ACC112 (cell line): ENCODE measurements at regions not wholly inside any gene's neighbourhood (a gene's known extent, or its start where the extent isn't known, plus 50 kb on each side); places are given as distances from the start of the nearest gene placed in this dataset.

ENCODE experiments used
- H2AFZ ChIP-seq: fragments of 200-600 bp; sonication (generic); one replicate; pipeline ENCODE4 v1.6.0; 2017; ENCODE audit warnings: antibody characterized with exemption, low read length; ENCODE audit not compliant: unreplicated experiment
- H3K27ac ChIP-seq: fragments of 200-600 bp; sonication (generic); 2 replicates; pipeline ENCODE4 v1.5.1; 2014; ENCODE audit warnings: low read depth, mild to moderate bottlenecking, antibody characterized with exemption, low read length, moderate library complexity
- H3K27me3 ChIP-seq: fragments of 200-600 bp; sonication (generic); 2 replicates; pipeline ENCODE4 v1.6.1; 2014; ENCODE audit warnings: mild to moderate bottlenecking, antibody characterized with exemption, low read length, moderate library complexity, mixed read lengths; ENCODE audit not compliant: insufficient read depth
- H3K36me3 ChIP-seq: fragments of 200-600 bp; sonication (generic); 2 replicates; pipeline ENCODE4 v1.6.1; 2016; ENCODE audit warnings: mild to moderate bottlenecking, antibody characterized with exemption, low read length, moderate library complexity, mixed read lengths; ENCODE audit not compliant: insufficient read depth
- H3K4me1 ChIP-seq: fragments of 200-600 bp; sonication (generic); one replicate; pipeline ENCODE4 v1.6.1; 2016; ENCODE audit warnings: low read length, mixed read lengths; ENCODE audit not compliant: insufficient read depth, unreplicated experiment, control insufficient read depth
- H3K4me3 ChIP-seq: fragments of 200-600 bp; sonication (generic); 2 replicates; pipeline ENCODE4 v1.5.1; 2014; ENCODE audit warnings: mild to moderate bottlenecking, low read depth, low read length
- H3K79me2 ChIP-seq: fragments of 200-600 bp; sonication (generic); one replicate; pipeline ENCODE4 v1.6.0; 2016; ENCODE audit warnings: low read length; ENCODE audit not compliant: control insufficient read depth, unreplicated experiment, insufficient read depth

DNA sequence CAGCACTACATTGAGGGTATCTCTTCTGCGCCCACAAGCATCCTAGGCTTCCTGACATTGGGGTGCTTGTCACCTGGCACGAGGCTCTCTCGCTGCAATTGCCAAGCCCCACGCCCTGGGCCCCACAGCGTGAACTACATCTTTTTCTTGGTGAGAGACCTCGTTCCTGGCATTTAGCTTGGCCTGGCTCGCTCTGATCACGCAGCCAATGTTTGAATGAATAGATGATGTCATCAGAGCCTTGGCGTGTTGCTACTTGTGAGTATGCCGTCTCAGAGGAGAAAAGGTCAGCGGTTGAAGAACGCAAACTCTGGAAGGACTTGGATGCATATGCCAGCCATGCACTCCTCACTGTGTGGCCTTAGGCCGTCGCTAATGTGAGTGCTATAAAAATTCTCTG is 150.2 kb upstream of the AUTS2 start:
- no peaks in the 10 kb centered on the region for H3K27me3 ChIP-seq
- H3K4me1 ChIP-seq = no peaks in the 10 kb centered on the region
- H3K36me3 ChIP-seq = no peaks in the 10 kb centered on the region
- no peaks in the 10 kb centered on the region for H3K79me2 ChIP-seq
- no peak overlapping the region for H3K27ac ChIP-seq
- no peak overlapping the region for H3K4me3 ChIP-seq
- H2AFZ ChIP-seq = no peak overlapping the region

DNA sequence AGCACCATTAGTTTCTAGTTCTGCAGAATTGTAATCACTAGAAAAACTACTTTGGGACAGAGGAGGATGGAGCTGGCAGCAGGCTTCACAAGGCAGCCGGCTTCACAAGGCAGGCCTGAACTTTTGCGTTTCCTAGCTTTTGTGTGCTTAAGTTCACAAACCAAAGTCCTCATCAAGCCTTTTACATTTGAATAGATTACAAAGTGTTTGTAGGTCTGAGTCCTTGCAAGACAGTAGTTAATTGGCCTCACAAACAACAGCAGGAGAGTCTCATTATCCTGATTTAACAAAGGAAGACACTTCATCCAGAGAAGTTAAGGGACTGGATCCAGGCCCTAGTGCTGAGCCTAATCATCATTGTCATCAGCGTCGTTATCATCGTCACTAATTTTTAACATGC is 147.8 kb upstream of the AUTS2 start:
- H3K4me1 ChIP-seq = no peaks in the 10 kb centered on the region
- H2AFZ ChIP-seq = no peak overlapping the region
- no peak overlapping the region for H3K4me3 ChIP-seq
- H3K27ac ChIP-seq = no peak overlapping the region
- H3K79me2 ChIP-seq = no peaks in the 10 kb centered on the region
- no peaks in the 10 kb centered on the region for H3K27me3 ChIP-seq
- H3K36me3 ChIP-seq = no peaks in the 10 kb centered on the region

DNA sequence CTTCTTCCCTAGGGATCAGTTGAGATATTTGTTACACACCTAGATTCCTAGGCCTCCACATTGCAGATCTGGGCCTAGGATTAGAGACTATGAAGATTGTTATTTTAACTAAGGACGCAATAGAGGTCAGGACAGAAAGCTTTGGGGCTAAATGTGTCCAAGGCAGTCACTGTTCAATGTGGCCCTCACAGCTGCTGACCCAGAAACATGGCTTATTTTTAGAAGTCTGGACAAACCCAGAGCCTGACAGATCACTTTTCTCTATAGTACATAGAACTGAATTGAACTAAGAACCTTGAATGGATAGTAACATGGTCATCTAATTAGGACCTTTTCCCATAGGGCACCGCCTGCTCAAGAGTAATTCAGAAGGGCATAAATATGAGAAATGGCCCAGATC is 146.6 kb upstream of the AUTS2 start:
- no peaks in the 10 kb centered on the region for H3K79me2 ChIP-seq
- no peak overlapping the region for H3K4me3 ChIP-seq
- H3K4me1 ChIP-seq = no peaks in the 10 kb centered on the region
- no peak overlapping the region for H2AFZ ChIP-seq
- H3K36me3 ChIP-seq = no peaks in the 10 kb centered on the region
- H3K27ac ChIP-seq = no peak overlapping the region
- no peaks in the 10 kb centered on the region for H3K27me3 ChIP-seq

DNA sequence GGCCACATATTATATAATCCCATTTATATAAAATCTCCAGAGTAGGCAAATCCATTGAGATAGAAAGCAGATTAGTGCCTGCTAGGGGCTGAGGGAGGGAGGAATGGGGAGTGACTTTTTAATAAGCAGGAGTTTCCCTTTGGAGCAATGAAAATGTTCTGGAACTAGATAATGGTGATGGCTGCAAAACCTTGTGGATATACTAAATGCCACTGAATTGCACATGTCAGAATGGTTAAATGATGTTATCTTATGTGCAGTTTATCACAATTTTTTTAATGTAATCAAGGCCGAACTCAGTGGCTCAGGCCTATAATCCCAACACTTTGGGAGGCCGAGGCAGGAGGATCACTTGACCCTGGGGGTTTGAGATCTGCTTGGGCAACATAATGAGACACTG is 145.5 kb upstream of the AUTS2 start:
- H3K27ac ChIP-seq = no peak overlapping the region
- no peak overlapping the region for H2AFZ ChIP-seq
- H3K36me3 ChIP-seq = no peaks in the 10 kb centered on the region
- H3K27me3 ChIP-seq = no peaks in the 10 kb centered on the region
- H3K4me3 ChIP-seq = no peak overlapping the region
- H3K4me1 ChIP-seq = no peaks in the 10 kb centered on the region
- no peaks in the 10 kb centered on the region for H3K79me2 ChIP-seq

DNA sequence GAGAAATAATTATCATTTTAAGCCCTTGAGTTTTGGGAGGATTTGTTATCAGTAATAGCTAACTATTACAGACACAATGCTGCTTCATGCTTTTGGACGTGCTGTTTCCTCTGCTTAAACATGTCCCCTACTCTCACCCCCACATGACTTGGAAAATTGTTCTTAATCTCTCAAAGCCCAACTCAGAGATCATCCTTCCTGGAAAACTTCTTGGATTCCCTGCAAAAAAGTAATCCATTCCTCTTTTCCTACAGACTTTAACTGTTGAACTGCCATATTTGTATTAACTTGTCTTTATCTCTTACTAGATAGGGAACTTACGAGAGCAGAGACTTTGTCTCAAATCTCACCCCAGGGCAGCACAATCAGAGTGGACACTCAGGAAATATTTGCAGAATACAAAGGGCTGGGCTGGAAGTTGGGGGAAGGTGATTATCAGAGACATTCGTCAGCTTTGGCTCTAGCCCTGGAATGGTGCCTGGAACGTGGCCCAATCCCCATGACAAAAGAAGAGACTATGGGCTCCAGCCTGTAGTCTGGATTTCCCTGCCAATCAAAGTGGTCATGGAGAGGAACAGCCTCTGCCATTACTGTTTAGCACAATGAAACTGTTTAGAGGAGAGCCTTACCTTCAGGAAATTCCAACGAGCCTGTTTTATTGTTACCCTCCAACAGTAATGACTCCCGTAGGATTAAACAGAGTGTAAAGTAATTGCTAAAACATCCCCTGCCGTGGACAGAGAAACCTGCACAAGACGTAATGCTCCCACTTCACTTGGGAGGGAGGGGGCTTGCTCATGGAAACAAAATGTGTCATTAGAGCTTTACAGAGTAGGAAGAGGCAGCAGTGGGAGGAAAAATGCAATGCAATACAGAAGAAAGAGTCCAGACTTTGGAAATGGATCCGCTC is 140.4 kb upstream of the AUTS2 start:
- Histone ChIP-seq H3K4me1 (no peaks in the 10 kb centered on the region), H3K27ac (no peak overlapping the region), H3K4me3 (no peak overlapping the region), H2AFZ (no peak overlapping the region), H3K36me3 (no peaks in the 10 kb centered on the region), H3K79me2 (no peaks in the 10 kb centered on the region), H3K27me3 (no peaks in the 10 kb centered on the region)

DNA sequence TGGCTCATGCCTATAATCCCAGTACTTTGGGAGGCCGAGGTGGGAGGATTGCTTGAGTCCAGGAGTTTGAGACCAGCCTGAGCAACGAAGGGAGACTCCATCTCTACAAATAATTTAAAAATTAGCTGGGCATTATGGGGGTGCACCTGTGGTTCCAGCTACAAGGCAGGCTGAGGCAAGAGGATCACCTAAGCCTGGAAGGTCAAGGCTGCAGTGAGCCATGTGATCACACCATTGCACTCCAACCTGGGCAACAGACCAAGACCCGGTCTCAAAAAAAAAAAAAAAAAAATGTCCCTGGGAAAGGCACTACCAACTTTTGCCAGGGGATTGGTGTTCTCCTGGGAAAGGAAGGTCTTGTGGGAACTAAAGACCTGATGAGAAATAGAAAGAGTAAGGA is 134.2 kb upstream of the AUTS2 start:
- Histone ChIP-seq H2AFZ (no peak overlapping the region), H3K36me3 (no peaks in the 10 kb centered on the region), H3K4me1 (no peaks in the 10 kb centered on the region), H3K79me2 (no peaks in the 10 kb centered on the region), H3K27me3 (no peaks in the 10 kb centered on the region), H3K27ac (no peak overlapping the region), H3K4me3 (no peak overlapping the region)

DNA sequence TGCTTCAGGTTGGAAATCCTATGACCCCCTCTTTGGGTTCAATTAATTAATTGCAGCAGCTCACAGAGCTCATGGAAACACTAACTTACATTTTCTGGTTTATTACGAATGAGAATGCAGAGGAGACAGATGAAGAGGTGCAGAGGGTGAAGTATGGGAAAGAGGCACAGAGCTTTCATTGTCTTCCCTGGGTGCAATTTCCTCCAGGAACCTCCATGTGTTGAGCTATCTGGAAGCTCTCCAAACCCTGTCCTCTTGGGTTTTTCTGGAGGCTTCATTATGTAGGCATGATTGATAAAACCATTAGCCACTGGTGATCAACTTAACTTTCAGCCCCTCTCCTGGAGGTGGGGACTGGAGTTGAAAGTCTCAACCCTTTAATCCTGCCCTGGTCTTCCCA is 133.0 kb upstream of the AUTS2 start:
- H3K4me1 ChIP-seq = no peaks in the 10 kb centered on the region
- H3K27me3 ChIP-seq = no peaks in the 10 kb centered on the region
- H3K36me3 ChIP-seq = no peaks in the 10 kb centered on the region
- no peak overlapping the region for H2AFZ ChIP-seq
- no peak overlapping the region for H3K4me3 ChIP-seq
- H3K27ac ChIP-seq = no peak overlapping the region
- no peaks in the 10 kb centered on the region for H3K79me2 ChIP-seq

DNA sequence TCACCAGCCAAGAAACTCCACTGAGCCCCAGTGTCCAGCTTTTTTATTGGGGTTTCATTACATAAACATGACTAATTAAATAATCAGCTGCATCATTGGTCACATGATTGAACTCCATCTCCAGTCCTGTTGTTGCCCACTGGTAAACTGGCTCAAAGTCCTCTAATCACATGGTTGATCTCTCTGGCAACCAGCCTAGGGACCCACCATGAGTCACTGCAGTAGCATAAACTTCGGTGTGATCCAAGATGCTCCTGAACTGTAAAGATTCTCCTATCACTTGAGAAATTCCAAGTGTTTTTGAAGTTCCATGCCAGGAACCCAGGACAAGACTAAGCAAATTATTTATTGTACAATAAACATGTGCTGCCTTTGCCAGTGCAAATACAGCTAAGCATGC is 130.4 kb upstream of the AUTS2 start:
- Histone ChIP-seq H3K4me3 (no peak overlapping the region), H3K36me3 (no peaks in the 10 kb centered on the region), H3K79me2 (no peaks in the 10 kb centered on the region), H3K27ac (no peak overlapping the region), H2AFZ (no peak overlapping the region), H3K27me3 (no peaks in the 10 kb centered on the region), H3K4me1 (no peaks in the 10 kb centered on the region)

DNA sequence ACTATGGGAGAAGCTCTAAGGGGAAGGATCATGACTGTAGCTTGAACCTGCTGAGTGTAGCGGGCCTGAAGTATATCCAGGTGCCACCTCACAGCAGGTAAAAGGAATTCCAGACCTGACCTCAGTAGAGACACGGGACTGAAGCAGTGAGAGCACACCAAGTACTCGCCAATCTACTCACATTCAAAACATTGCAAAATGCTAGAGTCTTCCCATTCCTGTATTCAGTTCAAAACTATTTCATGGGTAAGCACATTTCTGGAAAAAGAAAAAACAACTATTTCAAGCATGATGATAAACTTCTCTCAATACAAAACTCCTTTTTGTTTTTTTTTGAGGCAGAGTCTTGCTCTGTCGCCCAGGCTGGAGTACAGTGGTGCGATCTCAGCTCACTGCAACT is 121.9 kb upstream of the AUTS2 start:
- Histone ChIP-seq H3K4me3 (no peak overlapping the region), H3K4me1 (no peaks in the 10 kb centered on the region), H3K79me2 (no peaks in the 10 kb centered on the region), H3K27ac (no peak overlapping the region), H3K27me3 (no peaks in the 10 kb centered on the region), H3K36me3 (no peaks in the 10 kb centered on the region), H2AFZ (no peak overlapping the region)

DNA sequence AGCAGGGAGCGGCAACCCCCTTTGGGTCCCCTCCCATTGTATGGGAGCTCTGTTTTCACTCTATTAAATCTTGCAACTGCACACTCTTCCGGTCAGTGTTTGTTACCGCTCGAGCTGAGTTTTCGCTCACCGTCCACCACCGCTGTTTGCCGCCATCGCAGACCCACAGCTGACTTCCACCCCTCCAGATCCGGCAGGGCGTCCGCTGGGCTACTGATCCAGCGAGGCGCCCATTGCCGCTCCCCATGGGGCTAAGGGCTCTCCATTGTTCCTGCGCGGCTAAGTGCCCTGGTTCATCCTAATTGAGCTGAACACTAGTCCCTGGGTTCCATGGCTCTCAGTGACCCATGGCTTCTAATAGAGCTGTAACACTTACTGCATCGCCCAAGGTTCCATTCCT is 115.6 kb upstream of the AUTS2 start:
- Histone ChIP-seq H3K4me3 (no peak overlapping the region), H3K27me3 (no peaks in the 10 kb centered on the region), H3K27ac (no peak overlapping the region), H3K4me1 (no peaks in the 10 kb centered on the region), H3K79me2 (no peaks in the 10 kb centered on the region), H3K36me3 (no peaks in the 10 kb centered on the region), H2AFZ (no peak overlapping the region)

DNA sequence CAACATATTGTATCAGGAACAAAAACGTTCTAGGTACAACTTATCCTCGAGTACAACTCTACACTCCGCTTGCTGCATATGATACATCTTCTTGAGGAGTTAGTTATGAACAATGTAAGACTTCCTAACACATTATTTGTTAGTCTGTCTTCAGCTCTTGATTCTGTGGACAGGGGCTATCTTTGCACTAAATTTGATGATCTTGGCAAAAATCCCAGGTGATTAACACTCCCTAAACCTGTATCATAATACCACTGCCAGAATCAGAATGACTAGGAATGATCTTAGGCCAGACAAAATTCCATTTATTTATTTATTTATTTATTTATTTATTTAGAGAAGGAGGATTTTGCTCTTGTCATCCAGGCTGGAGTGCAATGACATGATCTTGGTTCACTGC is 108.7 kb upstream of the AUTS2 start:
- Histone ChIP-seq H3K79me2 (no peaks in the 10 kb centered on the region), H3K36me3 (no peaks in the 10 kb centered on the region), H3K27ac (no peak overlapping the region), H3K4me3 (no peak overlapping the region), H2AFZ (no peak overlapping the region), H3K27me3 (no peaks in the 10 kb centered on the region), H3K4me1 (no peaks in the 10 kb centered on the region)
